Heart right ventricle (tissue), 16 donors: ENCODE measurements at regions not wholly inside any gene's neighbourhood (a gene's known extent, or its start where the extent isn't known, plus 50 kb on each side); places are given as distances from the start of the nearest gene placed in this dataset.

ENCODE experiments used
- ATAC-seq, 8 donors: fragments of 200-7000 bp; cut with Tn5 transposase; one replicate each; pipeline ENCODE4 v1.9.1; 2020; ENCODE audit warnings: mild to moderate bottlenecking in 8 of 8, moderate library complexity in 8 of 8, moderate number of reproducible peaks in 1 of 8
- DNase-seq, 2 donors: peaks; one replicate each; pipeline ENCODE4 v3.0.0-alpha.2; 2020
- H3K27ac ChIP-seq, 10 donors: fragments of 200-600 bp; sonication (generic) in 2 of 10; one replicate each; pipeline versions ENCODE4 v1.5.0 to v1.8.0; 2020 to 2022; ENCODE audit warnings: mild to moderate bottlenecking in 3 of 10
- H3K27me3 ChIP-seq, 7 donors: fragments of 200-600 bp; one replicate each; pipeline ENCODE4 v1.8.0; 2021 to 2022; ENCODE audit warnings: mild to moderate bottlenecking in 2 of 7
- H3K36me3 ChIP-seq, 9 donors: fragments of 200-600 bp; sonication (generic) in 1 of 9; one replicate each; pipeline versions ENCODE4 v1.5.0 to v1.8.0; 2020 to 2022; ENCODE audit warnings: mild to moderate bottlenecking in 2 of 9
- H3K4me1 ChIP-seq, 9 donors: fragments of 200-600 bp; sonication (generic) in 1 of 9; one replicate each; pipeline versions ENCODE4 v1.5.0 to v1.8.0; 2020 to 2022; ENCODE audit warnings: mild to moderate bottlenecking in 4 of 9
- H3K4me3 ChIP-seq, 10 donors: fragments of 200-600 bp; sonication (generic) in 2 of 10; one replicate each; pipeline versions ENCODE4 v1.5.0 to v1.8.0; 2020 to 2022; ENCODE audit warnings: mild to moderate bottlenecking in 7 of 10, moderate library complexity in 2 of 10
- H3K9me3 ChIP-seq, 11 donors: fragments of 200-600 bp in 10 of 11; sonication (generic) in 2 of 11; one replicate each; pipeline versions ENCODE4 v1.5.0 to v1.8.0; 2013 to 2022; ENCODE audit warnings: mild to moderate bottlenecking in 2 of 11, control low read depth in 1 of 11, moderate library complexity in 1 of 11
- CTCF ChIP-seq, 9 donors: fragments of 200-600 bp; sonication (generic) in 2 of 9; IDR thresholded peaks; one replicate each; pipeline versions ENCODE4 v1.5.0 to v1.8.0; 2021 to 2022; ENCODE audit warnings: antibody characterized with exemption in 9 of 9, mild to moderate bottlenecking in 5 of 9, moderate library complexity in 1 of 9
- WGBS, 2 donors: extraction: QIAGEN DNeasy Blood & Tissue Kit; methylation state at CpG; one replicate each; pipeline ENCODE4 v1.1.7; 2013; ENCODE audit warnings: inconsistent platforms in 1 of 2; 5-methylcytosine and 5-hydroxymethylcytosine counted together
- intact Hi-C, 10 donors: fragments of 100-400 bp; cut with DNase I; formaldehyde crosslinking; loops; one replicate each; pipeline versions ENCODE4 v1.11.1 to v1.14.2; 2022
- donor health status: Arrhythmogenic right ventricular cardiomyopathy.
- donor health status: ischemic (EF 13 %, LVEDD 7.1; RV severe dilation, severe dysfunction).
- donor health status: healthy with polysubstance abuse.
- donor health status: DM: no; HTN: yes; CAD: no.
- donor health status: DM: no; HTN: no; CAD: no.
- donor health status: ischemic (EF 25% LVEDD 6.9; RV normal size, moderate dysfunction).
- donor health status: ischemic (EF 25% LVEDD 5.7; RV mildly dilated, moderate dysfunction).
- donor health status: healthy.
- donor health status: DM: yes; HTN: yes; CAD: no.
- donor health status: Ischemic cardiomyopathy.
- donor health status: ischemic (EF 35%, LVEDD 5.7; RV mildly dilated, moderate dysfunction).
- donor health status: nonischemic (EF 11% LVEDD 7.7; RV severe dilation, severe dysfunction).
- donor health status: DM: yes; HTN: yes; CAD: no.
- donor health status: PGD.
- donor health status: ischemic (EF 29% LVEDD 5.4; RV normal size, mild dysfunction).
- donor health status: nonischemic (EF 23%, LVEDD 6.1; RV moderate dilation, normal function).

DNA sequence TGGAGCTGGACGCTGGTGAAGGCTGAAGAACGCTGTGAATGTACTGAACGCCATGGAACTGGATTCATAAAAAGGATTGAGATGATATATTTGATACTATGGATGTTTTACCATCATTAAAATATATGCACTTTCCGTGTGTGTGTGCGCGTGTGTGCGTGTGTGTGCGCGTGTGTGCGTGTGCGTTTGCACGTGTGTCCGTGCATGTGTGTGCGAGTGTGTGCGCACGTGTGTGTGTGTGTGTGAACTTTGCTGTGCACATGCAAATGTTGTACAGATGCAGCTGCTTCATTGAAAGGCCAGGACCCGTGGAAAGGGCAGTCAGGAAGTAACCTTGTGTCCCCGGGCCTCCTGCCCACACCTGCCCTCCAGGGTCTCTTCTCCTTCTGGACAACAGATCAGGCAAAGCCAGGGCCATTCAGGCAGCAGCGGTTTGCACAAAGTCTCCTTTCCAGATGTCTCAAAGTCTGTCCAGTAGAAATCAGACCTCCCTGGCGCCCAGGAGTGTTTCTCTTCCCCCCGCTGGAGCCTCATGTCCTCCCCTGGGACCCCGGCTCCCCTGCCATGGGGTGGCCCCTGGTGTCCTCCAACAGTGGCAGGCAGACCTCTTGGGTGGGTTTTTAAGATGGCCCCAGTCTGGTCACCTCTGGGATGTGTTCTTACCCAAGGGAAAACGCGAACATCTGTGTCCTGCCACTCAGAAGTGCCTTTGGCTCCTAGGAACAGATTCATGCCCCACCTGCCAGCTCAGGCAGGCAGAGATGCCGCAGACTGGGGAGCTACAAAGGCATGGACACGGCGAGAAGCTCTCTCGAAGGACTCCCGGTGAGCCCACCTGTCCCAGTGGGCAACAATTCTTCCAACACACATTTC lies 86.1 kb upstream of the GPC1 start:
- DNase-seq (no peak), ATAC-seq (no peak)
- TF ChIP-seq CTCF (IDR thresholded peaks at IDR 0.05) = no peak
- Histone ChIP-seq H3K36me3 (no peaks in the 10 kb centered on the region), H3K4me3 (no peak overlapping the region), H3K9me3 (peaks cover 0 to 16% (median 6%) of the 10 kb centered on the region in 11 donors), H3K27me3 (peaks cover 0 to 7% (median 0%) of the 10 kb centered on the region in 7 donors), H3K4me1 (peaks cover 0 to 31% (median 0%) of the 10 kb centered on the region in 9 donors), H3K27ac (no peak overlapping the region)
- 81 to 84% methylated on average over 29 of the region's 29 CpGs for WGBS, 2 donors
- intact Hi-C loops = loop anchor here in 6 of 10 donors (5.0 to 10.0 kb wide), 5 partner anchors 75 to 127 kb away; no protein-coding TSS in a partner anchor

GRCh38 chr2:240350006-240350355 lies 85.5 kb upstream of the GPC1 start:
- H3K27ac ChIP-seq = no peak overlapping the region
- no peaks in the 10 kb centered on the region for H3K36me3 ChIP-seq
- intact Hi-C loops = loop anchor here in 3 of 10 donors (5.0 to 10.0 kb wide), 3 partner anchors 75 to 128 kb away; no protein-coding TSS in a partner anchor
- no peak for ATAC-seq
- no peak for DNase-seq
- no peak overlapping the region for H3K4me3 ChIP-seq
- peaks cover 0 to 31% (median under 1%) of the 10 kb centered on the region in 9 donors for H3K4me1 ChIP-seq
- peaks cover 0 to 10% (median 2%) of the 10 kb centered on the region in 11 donors for H3K9me3 ChIP-seq
- peaks cover 0 to 7% (median 0%) of the 10 kb centered on the region in 7 donors for H3K27me3 ChIP-seq
- no peak for TF ChIP-seq CTCF (IDR thresholded peaks at IDR 0.05)
- 93 to 95% methylated on average over 8 of the region's 8 CpGs for WGBS, 2 donors

DNA sequence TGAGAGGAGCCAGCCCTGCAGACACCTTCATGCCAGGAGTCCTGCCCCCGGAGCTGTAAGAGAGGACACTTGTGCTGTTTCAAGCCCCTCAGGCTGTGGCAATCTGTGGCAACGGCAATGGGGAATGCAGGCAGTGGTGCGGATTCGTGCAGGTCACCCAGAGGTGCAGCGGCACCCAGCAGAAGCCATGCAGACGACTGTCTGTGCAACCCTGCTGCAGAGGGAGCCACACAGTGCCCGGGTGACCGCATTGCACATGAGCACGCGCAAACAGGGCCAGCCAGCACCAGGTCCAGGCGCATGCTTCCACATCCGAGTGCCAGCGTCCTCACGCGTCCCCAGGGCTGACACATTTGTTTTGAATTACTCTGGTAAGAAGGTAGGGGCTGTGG lies 84.8 kb upstream of the GPC1 start:
- no peak for DNase-seq
- peak in 7 of 8 donors; percentile 48 to 88 (median 59) for ATAC-seq
- intact Hi-C loops = loop anchor here in 3 of 10 donors (5.0 to 10.0 kb wide), 3 partner anchors 74 to 128 kb away; no protein-coding TSS in a partner anchor
- Histone ChIP-seq H3K36me3 (no peaks in the 10 kb centered on the region), H3K27ac (peak overlapping the region in 1 of 10 donors; percentile 2), H3K9me3 (peaks cover 0 to 3% (median 0%) of the 10 kb centered on the region in 11 donors), H3K27me3 (peaks cover 0 to 7% (median 0%) of the 10 kb centered on the region in 7 donors), H3K4me3 (no peak overlapping the region), H3K4me1 (peaks cover 0 to 31% (median 3%) of the 10 kb centered on the region in 9 donors)
- 53 to 69% methylated on average over 15 of the region's 15 CpGs for WGBS, 2 donors
- peak in 2 of 9 donors; percentile 15 to 38 for TF ChIP-seq CTCF (IDR thresholded peaks at IDR 0.05)

GRCh38 chr2:240351088-240351741 lies 84.2 kb upstream of the GPC1 start:
- no peak for TF ChIP-seq CTCF (IDR thresholded peaks at IDR 0.05)
- Histone ChIP-seq H3K27me3 (peaks cover 0 to 7% (median 0%) of the 10 kb centered on the region in 7 donors), H3K4me1 (peaks cover 0 to 31% (median 3%) of the 10 kb centered on the region in 9 donors), H3K4me3 (no peak overlapping the region), H3K36me3 (no peaks in the 10 kb centered on the region), H3K9me3 (no peaks in the 10 kb centered on the region), H3K27ac (peak overlapping the region in 1 of 10 donors; percentile 2)
- 21 to 27% methylated on average over 28 of the region's 28 CpGs for WGBS, 2 donors
- intact Hi-C loops = loop anchor here in 3 of 10 donors (5.0 to 10.0 kb wide), 3 partner anchors 74 to 129 kb away; no protein-coding TSS in a partner anchor
- DNase-seq (no peak), ATAC-seq (peak in 5 of 8 donors; percentile 5 to 29 (median 22))
